ENCODE measurements at regions not wholly inside any gene's neighbourhood (a gene's known extent, or its start where the extent isn't known, plus 50 kb on each side); places are given as distances from the start of the nearest gene placed in this dataset.

GRCh38 chr4:81814987-81815541 is 343.4 kb upstream of the RASGEF1B start:
- TF ChIP-seq POLR2AphosphoS5 (IDR thresholded peaks at IDR 0.05; ENCODE audit: low read depth, low read length) (no peak), TAF1 (IDR thresholded peaks at IDR 0.05; ENCODE audit: borderline replicate concordance, low read depth, low read length) (no peak), POLR2A (IDR thresholded peaks at IDR 0.05; ENCODE audit: low read depth, low read length) (no peak)
- no peak for FAIRE-seq
- no peak for DNase-seq (ENCODE audit: insufficient read length)

GRCh38 chr4:81811562-81812293 is 340.0 kb upstream of the RASGEF1B start:
- TF ChIP-seq POLR2AphosphoS5 (IDR thresholded peaks at IDR 0.05; ENCODE audit: low read depth, low read length), result no peak
- TF ChIP-seq TAF1 (IDR thresholded peaks at IDR 0.05; ENCODE audit: borderline replicate concordance, low read depth, low read length), result no peak
- no peak for TF ChIP-seq POLR2A (IDR thresholded peaks at IDR 0.05; ENCODE audit: low read depth, low read length)

GRCh38 chr4:81808011-81808672 is 336.4 kb upstream of the RASGEF1B start:
- FAIRE-seq (no peak), DNase-seq (ENCODE audit: insufficient read length) (no peak)
- TF ChIP-seq POLR2AphosphoS5 (IDR thresholded peaks at IDR 0.05; ENCODE audit: low read depth, low read length) (no peak), TAF1 (IDR thresholded peaks at IDR 0.05; ENCODE audit: borderline replicate concordance, low read depth, low read length) (no peak), POLR2A (IDR thresholded peaks at IDR 0.05; ENCODE audit: low read depth, low read length) (no peak)

More at GRCh38 chr4:81811562-81812293, 340.0 kb upstream of the RASGEF1B start:
- FAIRE-seq, result no peak
- no peak for DNase-seq (ENCODE audit: insufficient read length)

GRCh38 chr4:81807386-81807785 is 335.7 kb upstream of the RASGEF1B start:
- no peak for DNase-seq (ENCODE audit: insufficient read length)
- FAIRE-seq, result no peak
- TF ChIP-seq POLR2AphosphoS5 (IDR thresholded peaks at IDR 0.05; ENCODE audit: low read depth, low read length) (no peak), TAF1 (IDR thresholded peaks at IDR 0.05; ENCODE audit: borderline replicate concordance, low read depth, low read length) (no peak), POLR2A (IDR thresholded peaks at IDR 0.05; ENCODE audit: low read depth, low read length) (no peak)

GRCh38 chr4:81806485-81806884 is 334.8 kb upstream of the RASGEF1B start:
- DNase-seq (ENCODE audit: insufficient read length) (no peak), FAIRE-seq (no peak)
- TF ChIP-seq POLR2AphosphoS5 (IDR thresholded peaks at IDR 0.05; ENCODE audit: low read depth, low read length) (no peak), TAF1 (IDR thresholded peaks at IDR 0.05; ENCODE audit: borderline replicate concordance, low read depth, low read length) (no peak), POLR2A (IDR thresholded peaks at IDR 0.05; ENCODE audit: low read depth, low read length) (no peak)

GRCh38 chr4:81804849-81805248 is 333.1 kb upstream of the RASGEF1B start:
- DNase-seq (ENCODE audit: insufficient read length) (no peak), FAIRE-seq (no peak)
- TF ChIP-seq POLR2AphosphoS5 (IDR thresholded peaks at IDR 0.05; ENCODE audit: low read depth, low read length) (no peak), TAF1 (IDR thresholded peaks at IDR 0.05; ENCODE audit: borderline replicate concordance, low read depth, low read length) (no peak), POLR2A (IDR thresholded peaks at IDR 0.05; ENCODE audit: low read depth, low read length) (no peak)

GRCh38 chr4:81802285-81802846 is 330.7 kb upstream of the RASGEF1B start:
- TF ChIP-seq POLR2A (IDR thresholded peaks at IDR 0.05; ENCODE audit: low read depth, low read length) (no peak), POLR2AphosphoS5 (IDR thresholded peaks at IDR 0.05; ENCODE audit: low read depth, low read length) (no peak), TAF1 (IDR thresholded peaks at IDR 0.05; ENCODE audit: borderline replicate concordance, low read depth, low read length) (no peak)
- DNase-seq (ENCODE audit: insufficient read length) (no peak), FAIRE-seq (no peak)

- FAIRE-seq (no peak), DNase-seq (ENCODE audit: insufficient read length) (no peak)
- TF ChIP-seq POLR2A (IDR thresholded peaks at IDR 0.05; ENCODE audit: low read depth, low read length) (no peak), POLR2AphosphoS5 (IDR thresholded peaks at IDR 0.05; ENCODE audit: low read depth, low read length) (no peak), TAF1 (IDR thresholded peaks at IDR 0.05; ENCODE audit: borderline replicate concordance, low read depth, low read length) (no peak)
These were observed 327.7 kb upstream of the RASGEF1B start for GRCh38 chr4:81799371-81799770.

GRCh38 chr4:81796790-81797528 is 325.3 kb upstream of the RASGEF1B start:
- TF ChIP-seq POLR2AphosphoS5 (IDR thresholded peaks at IDR 0.05; ENCODE audit: low read depth, low read length) (no peak), POLR2A (IDR thresholded peaks at IDR 0.05; ENCODE audit: low read depth, low read length) (no peak), TAF1 (IDR thresholded peaks at IDR 0.05; ENCODE audit: borderline replicate concordance, low read depth, low read length) (no peak)
- FAIRE-seq (no peak), DNase-seq (ENCODE audit: insufficient read length) (no peak)

- FAIRE-seq, result no peak
- DNase-seq (ENCODE audit: insufficient read length), result no peak
- no peak for TF ChIP-seq TAF1 (IDR thresholded peaks at IDR 0.05; ENCODE audit: borderline replicate concordance, low read depth, low read length)
- no peak for TF ChIP-seq POLR2A (IDR thresholded peaks at IDR 0.05; ENCODE audit: low read depth, low read length)
- TF ChIP-seq POLR2AphosphoS5 (IDR thresholded peaks at IDR 0.05; ENCODE audit: low read depth, low read length), result no peak
These were observed 320.8 kb upstream of the RASGEF1B start for GRCh38 chr4:81792521-81792920.

GRCh38 chr4:81790477-81790876 is 318.8 kb upstream of the RASGEF1B start:
- FAIRE-seq (no peak), DNase-seq (ENCODE audit: insufficient read length) (no peak)
- TF ChIP-seq POLR2A (IDR thresholded peaks at IDR 0.05; ENCODE audit: low read depth, low read length) (no peak), TAF1 (IDR thresholded peaks at IDR 0.05; ENCODE audit: borderline replicate concordance, low read depth, low read length) (no peak), POLR2AphosphoS5 (IDR thresholded peaks at IDR 0.05; ENCODE audit: low read depth, low read length) (no peak)
